ENCODE measurements at regions not wholly inside any gene's neighbourhood (a gene's known extent, or its start where the extent isn't known, plus 50 kb on each side); places are given as distances from the start of the nearest gene placed in this dataset.

GRCh38 chr3:18825665-18826064 is 322.6 kb upstream of the KCNH8 start:
- DNase-seq = peak; percentile 3

- no peak for DNase-seq
Measured at GRCh38 chr3:18813300-18813699, 335.0 kb upstream of the KCNH8 start.

GRCh38 chr3:18812316-18812715 is 336.0 kb upstream of the KCNH8 start:
- DNase-seq = peak; percentile 49

GRCh38 chr3:18810306-18810661 is 338.0 kb upstream of the KCNH8 start:
- no peak for DNase-seq

GRCh38 chr3:18809640-18810305 is 338.5 kb upstream of the KCNH8 start:
- DNase-seq = peak; percentile 21

- no peak for DNase-seq
Measured at GRCh38 chr3:18808429-18808828, 339.9 kb upstream of the KCNH8 start.

- no peak for DNase-seq
Measured at GRCh38 chr3:18807593-18807992, 340.7 kb upstream of the KCNH8 start.

- DNase-seq = no peak
Measured at GRCh38 chr3:18806633-18807032, 341.7 kb upstream of the KCNH8 start.

GRCh38 chr3:18797378-18797777 is 350.9 kb upstream of the KCNH8 start:
- no peak for DNase-seq

GRCh38 chr3:18795078-18795477 is 353.2 kb upstream of the KCNH8 start:
- DNase-seq = no peak

- DNase-seq = no peak
Measured at GRCh38 chr3:18791752-18792151, 356.6 kb upstream of the KCNH8 start.

- DNase-seq = no peak
Measured at GRCh38 chr3:18791182-18791581, 357.1 kb upstream of the KCNH8 start.

GRCh38 chr3:18790384-18790783 is 357.9 kb upstream of the KCNH8 start:
- DNase-seq = no peak

- DNase-seq = no peak
Measured at GRCh38 chr3:18789734-18790133, 358.6 kb upstream of the KCNH8 start.

- no peak for DNase-seq
Measured at GRCh38 chr3:18787441-18787840, 360.9 kb upstream of the KCNH8 start.

- no peak for DNase-seq
Measured at GRCh38 chr3:18786650-18787323, 361.5 kb upstream of the KCNH8 start.

- DNase-seq = no peak
Measured at GRCh38 chr3:18782191-18782590, 357.1 kb upstream of the SATB1 start.

GRCh38 chr3:18780959-18781358 is 355.8 kb upstream of the SATB1 start:
- no peak for DNase-seq

- DNase-seq = no peak
Measured at GRCh38 chr3:18779704-18780103, 354.6 kb upstream of the SATB1 start.

- no peak for DNase-seq
Measured at GRCh38 chr3:18778598-18778997, 353.5 kb upstream of the SATB1 start.

- no peak for DNase-seq
Measured at GRCh38 chr3:18778094-18778493, 353.0 kb upstream of the SATB1 start.

- DNase-seq = no peak
Measured at GRCh38 chr3:18775501-18775900, 350.4 kb upstream of the SATB1 start.

GRCh38 chr3:18774319-18775088 is 349.4 kb upstream of the SATB1 start:
- DNase-seq = no peak

GRCh38 chr3:18772699-18773305 is 347.7 kb upstream of the SATB1 start:
- DNase-seq = no peak

Measured in DMS53 (cell line).